GM12878 (cell line): ENCODE measurements at regions not wholly inside any gene's neighbourhood (a gene's known extent, or its start where the extent isn't known, plus 50 kb on each side); places are given as distances from the start of the nearest gene placed in this dataset.

Experiments
- ATAC-seq: fragments of 200-7000 bp; cut with Tn5 transposase; 3 replicates; pipeline ENCODE4 v1.9.1; 2020; ENCODE audit warnings: mild to moderate bottlenecking, moderate library complexity
- BruUV-seq: library from RNA; stranded (reverse); fragments of 400-500 nt; replicated peaks from 2 replicates; lab custom pipeline; 2021; lab: Mats Ljungman, UMichigan
- CTCF ChIA-PET: fragments of 300-600 bp; sonication (Branson Sonifier 250); formaldehyde crosslinking; extraction: SDS; loops from one replicate; lab custom pipeline; 2021; ENCODE audit warnings: inconsistent platforms; lab: Yijun Ruan, JAX
- POLR2A ChIA-PET: fragments of 350-600 bp; formaldehyde crosslinking; extraction: SDS; loops from one replicate; lab custom pipeline; 2021; ENCODE audit warnings: inconsistent platforms; lab: Charles Lee
- RAD21 ChIA-PET: fragments of 300-600 bp; sonication (Branson Sonifier 250); formaldehyde crosslinking; loops from one replicate; lab custom pipeline; 2023; ENCODE audit warnings: antibody characterized with exemption; ENCODE audit not compliant: unreplicated experiment; lab: Charles Lee
- SMC1A ChIA-PET: fragments of 300-600 bp; sonication (Branson Sonifier 250); formaldehyde crosslinking; loops from one replicate; lab custom pipeline; 2023; ENCODE audit not compliant: unreplicated experiment, uncharacterized antibody; lab: Charles Lee
- DNase-seq: peaks from one replicate; pipeline ENCODE4 v3.0.0-alpha.2; 2011; ENCODE audit warnings: low read depth, low spot score
- FAIRE-seq: peaks from 3 replicates; lab custom pipeline; 2011; peaks lifted over from hg19 to GRCh38; lab: Jason Lieb, UNC
- H2AFZ ChIP-seq: 2 replicates; pipeline ENCODE4 v1.6.0; 2011; ENCODE audit warnings: low read depth, low read length, control low read depth; ENCODE audit not compliant: control insufficient read depth
- H3K27ac ChIP-seq: 2 replicates; pipeline ENCODE4 v1.5.1; 2011; ENCODE audit warnings: control low read depth; ENCODE audit not compliant: control insufficient read depth, insufficient read depth
- H3K27me3 ChIP-seq, 2 experiments: replicated peaks in 1 of 2; 2 replicates each; pipeline versions ENCODE4 v1.6.0 to v1.6.1; 2011; ENCODE audit warnings: low read length in 1 of 2; ENCODE audit not compliant: control insufficient read depth in 2 of 2, insufficient read depth in 2 of 2
- H3K36me3 ChIP-seq, 2 experiments: 2 replicates each; pipeline ENCODE4 v1.5.1; 2011; ENCODE audit warnings: low read length in 1 of 2; ENCODE audit not compliant: control insufficient read depth in 2 of 2, insufficient read depth in 2 of 2
- H3K4me1 ChIP-seq: 2 replicates; pipeline ENCODE4 v1.6.1; 2011; ENCODE audit warnings: mild to moderate bottlenecking, low read length, moderate library complexity, mixed read lengths; ENCODE audit not compliant: control insufficient read depth, insufficient read depth
- H3K4me2 ChIP-seq: 2 replicates; pipeline ENCODE4 v1.6.0; 2011; ENCODE audit warnings: control low read depth; ENCODE audit not compliant: control insufficient read depth, insufficient read depth
- H3K4me3 ChIP-seq: fragments of 200-600 bp; sonication (generic); 2 replicates; pipeline ENCODE4 v1.5.1; 2016
- H3K79me2 ChIP-seq: 2 replicates; pipeline ENCODE4 v1.6.0; 2011; ENCODE audit warnings: low read length; ENCODE audit not compliant: control insufficient read depth, insufficient read depth
- H3K9ac ChIP-seq: 2 replicates; pipeline ENCODE4 v1.8.0; 2011; ENCODE audit warnings: low read length, control low read depth, mixed read lengths; ENCODE audit not compliant: control insufficient read depth, insufficient read depth
- H3K9me3 ChIP-seq: replicated peaks from 3 replicates; pipeline ENCODE4 v1.5.1; 2011; ENCODE audit warnings: mild to moderate bottlenecking, low read length; ENCODE audit not compliant: control insufficient read depth, insufficient read depth
- H4K20me1 ChIP-seq: 2 replicates; pipeline ENCODE4 v1.6.0; 2011; ENCODE audit not compliant: control insufficient read depth, insufficient read depth
- BACH1 ChIP-seq: fragments of 450-650 bp; IDR thresholded peaks from 2 replicates; pipeline ENCODE4 v1.6.1; 2017; ENCODE audit warnings: mild to moderate bottlenecking, borderline replicate concordance
- CBFB ChIP-seq: IDR thresholded peaks from 2 replicates; pipeline ENCODE4 v1.6.1; 2016; ENCODE audit warnings: antibody characterized with exemption, low read depth
- CBX3 ChIP-seq: fragments of 200-600 bp; sonication (generic); IDR thresholded peaks from 2 replicates; pipeline ENCODE4 v1.6.1; 2016; ENCODE audit warnings: low read depth, borderline replicate concordance
- CEBPB ChIP-seq, 2 experiments: fragments of 150-350 bp in 1 of 2; IDR thresholded peaks; 2 replicates each; pipeline ENCODE4 v1.6.1; 2012 to 2014; ENCODE audit warnings: low read depth in 2 of 2, low read length in 2 of 2, borderline replicate concordance in 1 of 2, inconsistent platforms in 1 of 2
- DPF2 ChIP-seq: fragments of 450-650 bp; IDR thresholded peaks from 2 replicates; pipeline ENCODE4 v1.6.1; 2017; ENCODE audit warnings: mild to moderate bottlenecking
- FOXM1 ChIP-seq: IDR thresholded peaks from 2 replicates; pipeline ENCODE4 v1.6.1; 2012; ENCODE audit warnings: low read depth, mild to moderate bottlenecking, inconsistent platforms, low read length, moderate library complexity
- NFIC ChIP-seq: IDR thresholded peaks from 2 replicates; pipeline ENCODE4 v1.6.1; 2012; ENCODE audit warnings: low read depth, mild to moderate bottlenecking, inconsistent platforms, low read length, moderate library complexity
- SREBF2 ChIP-seq: IDR thresholded peaks from 2 replicates; pipeline ENCODE4 v1.6.1; 2012; ENCODE audit warnings: mild to moderate bottlenecking, low read length
- STAT3 ChIP-seq: IDR thresholded peaks from 2 replicates; pipeline ENCODE4 v1.6.1; 2011; ENCODE audit warnings: low read depth, low read length, improper control_type of control experiment
- TCF7 ChIP-seq: IDR thresholded peaks from 2 replicates; pipeline ENCODE4 v1.6.1; 2014; ENCODE audit warnings: antibody characterized with exemption, borderline replicate concordance
- YBX1 ChIP-seq: fragments of 450-650 bp; IDR thresholded peaks from 2 replicates; pipeline ENCODE4 v1.6.1; 2016; ENCODE audit warnings: antibody characterized with exemption
- WGBS: methylation state at CpG from one replicate; pipeline ENCODE4 v1.1.6; 2016; ENCODE audit warnings: low lambda C conversion rate; ENCODE audit not compliant: insufficient replicate concordance, insufficient coverage; ENCODE audit errors: missing lambda C conversion rate; 5-methylcytosine and 5-hydroxymethylcytosine counted together
- in situ Hi-C: fragments of 300-500 bp; cut with MboI; formaldehyde crosslinking; loops from 9 replicates; pipeline ENCODE4 v1.14.3; 2018; ENCODE audit warnings: mixed read lengths
- intact Hi-C: fragments of 100-400 bp; cut with micrococcal nuclease; formaldehyde crosslinking; loops from one replicate; pipeline ENCODE4 v1.14.2; 2022; ENCODE audit not compliant: unreplicated experiment
- TF ChIP-seq, protein P1 (sequence below): IDR thresholded peaks from 2 replicates; pipeline ENCODE4 v1.6.1; 2012; ENCODE audit warnings: low read depth, low read length, improper control_type of control experiment
- TF ChIP-seq, protein P2 (sequence below): fragments of 450-650 bp; IDR thresholded peaks from 2 replicates; pipeline ENCODE4 v1.6.1; 2016; ENCODE audit warnings: mild to moderate bottlenecking
- TF ChIP-seq, protein P3 (sequence below): fragments of 450-650 bp; IDR thresholded peaks from 2 replicates; pipeline ENCODE4 v1.6.1; 2018; ENCODE audit warnings: borderline replicate concordance, mild to moderate bottlenecking; ENCODE audit not compliant: partially characterized antibody

DNA sequence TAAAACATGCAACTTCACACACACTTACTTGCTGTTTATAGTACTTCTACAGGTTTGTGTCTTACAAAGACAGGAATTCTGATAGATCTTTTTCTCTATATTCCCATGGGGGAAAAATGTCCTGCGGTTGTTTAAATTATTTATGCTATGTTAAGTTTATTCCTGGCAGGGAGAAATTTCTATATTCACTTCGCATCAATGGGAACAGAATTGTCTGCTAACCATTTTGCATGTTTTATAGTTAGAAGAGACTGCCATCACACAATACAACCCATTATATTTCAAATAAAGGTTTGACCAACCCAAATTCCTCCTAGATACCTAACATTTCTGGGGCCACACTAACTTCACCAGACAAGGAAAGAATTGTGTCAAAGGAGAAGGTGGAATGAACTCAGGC is 110.0 kb upstream of the PRR16 start:
- ChIA-PET SMC1A (no interaction called here), CTCF (interaction anchor here (0.8 kb wide), 1 partner anchor 104 kb away, joined by 3 read pairs; no protein-coding TSS in a partner anchor), RAD21 (no interaction called here), POLR2A (no interaction called here)
- H3K4me3 ChIP-seq, result no peak overlapping the region
- intact Hi-C loops, result no loop called here
- no peaks in the 10 kb centered on the region for H3K36me3 ChIP-seq
- DNase-seq (no peak), ATAC-seq (no peak), FAIRE-seq (no peak)
- no peak overlapping the region for H3K27ac ChIP-seq
- no peaks in the 10 kb centered on the region for H3K79me2 ChIP-seq
- no peaks in the 10 kb centered on the region for H3K27me3 ChIP-seq
- H3K4me2 ChIP-seq, result no peak overlapping the region
- no peaks in the 10 kb centered on the region for H3K4me1 ChIP-seq
- BruUV-seq, result no TSS peak
- WGBS, result 71% methylated on average over 2 of the region's 2 CpGs
- no peaks in the 10 kb centered on the region for H3K9me3 ChIP-seq
- no peak overlapping the region for H2AFZ ChIP-seq
- H4K20me1 ChIP-seq, result no peaks in the 10 kb centered on the region
- in situ Hi-C loops, result no loop called here
- H3K9ac ChIP-seq, result no peak overlapping the region
- TF ChIP-seq CBFB, result no peak
- no peak for TF ChIP-seq SREBF2
- no peak for TF ChIP-seq CBX3
- no peak for TF ChIP-seq NFIC
- no peak for TF ChIP-seq CEBPB (IDR thresholded peaks at IDR 0.05; ENCODE audit: borderline replicate concordance in 1 of 2, low read depth in 2 of 2, low read length in 2 of 2)
- no peak for TF ChIP-seq YBX1
- TF ChIP-seq STAT3, result no peak
- TF ChIP-seq, protein P1, sequence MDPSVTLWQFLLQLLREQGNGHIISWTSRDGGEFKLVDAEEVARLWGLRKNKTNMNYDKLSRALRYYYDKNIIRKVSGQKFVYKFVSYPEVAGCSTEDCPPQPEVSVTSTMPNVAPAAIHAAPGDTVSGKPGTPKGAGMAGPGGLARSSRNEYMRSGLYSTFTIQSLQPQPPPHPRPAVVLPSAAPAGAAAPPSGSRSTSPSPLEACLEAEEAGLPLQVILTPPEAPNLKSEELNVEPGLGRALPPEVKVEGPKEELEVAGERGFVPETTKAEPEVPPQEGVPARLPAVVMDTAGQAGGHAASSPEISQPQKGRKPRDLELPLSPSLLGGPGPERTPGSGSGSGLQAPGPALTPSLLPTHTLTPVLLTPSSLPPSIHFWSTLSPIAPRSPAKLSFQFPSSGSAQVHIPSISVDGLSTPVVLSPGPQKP, result no peak
- TF ChIP-seq, all 136 proteins: peak for 0

DNA sequence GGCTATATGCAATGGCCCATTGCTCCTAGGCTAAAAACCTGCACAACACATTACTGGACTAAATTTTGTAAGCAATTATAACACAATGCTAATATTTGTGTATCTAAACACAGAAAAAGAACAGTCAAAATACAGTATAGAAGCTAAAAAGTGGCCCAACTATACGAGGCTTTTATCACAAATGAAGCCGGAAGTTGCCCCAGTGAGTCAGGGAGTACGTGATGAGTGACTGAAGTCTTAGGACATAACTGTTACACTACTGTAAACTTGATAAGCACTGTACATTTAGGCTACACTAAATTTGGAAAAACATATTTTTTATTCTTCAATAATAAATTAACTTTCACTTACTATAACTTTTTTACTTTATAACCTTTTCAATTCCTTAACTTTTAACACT is 105.2 kb upstream of the PRR16 start:
- ChIA-PET POLR2A (no interaction called here), RAD21 (no interaction called here), CTCF (no interaction called here), SMC1A (no interaction called here)
- H4K20me1 ChIP-seq, result no peaks in the 10 kb centered on the region
- no peaks in the 10 kb centered on the region for H3K27me3 ChIP-seq
- WGBS, result 52% methylated on average over 3 of the region's 3 CpGs
- in situ Hi-C loops, result no loop called here
- no peak for DNase-seq
- no peak overlapping the region for H3K4me2 ChIP-seq
- no peaks in the 10 kb centered on the region for H3K36me3 ChIP-seq
- H3K27ac ChIP-seq, result no peak overlapping the region
- no peak overlapping the region for H3K9ac ChIP-seq
- H3K4me3 ChIP-seq, result no peak overlapping the region
- ATAC-seq, result no peak
- H3K9me3 ChIP-seq, result no peaks in the 10 kb centered on the region
- no TSS peak for BruUV-seq
- no peak overlapping the region for H2AFZ ChIP-seq
- H3K4me1 ChIP-seq, result no peaks in the 10 kb centered on the region
- intact Hi-C loops, result no loop called here
- no peaks in the 10 kb centered on the region for H3K79me2 ChIP-seq
- no peak for FAIRE-seq
- TF ChIP-seq TCF7, result no peak
- TF ChIP-seq FOXM1, result no peak
- no peak for TF ChIP-seq BACH1
- TF ChIP-seq DPF2, result no peak
- TF ChIP-seq, protein P2, sequence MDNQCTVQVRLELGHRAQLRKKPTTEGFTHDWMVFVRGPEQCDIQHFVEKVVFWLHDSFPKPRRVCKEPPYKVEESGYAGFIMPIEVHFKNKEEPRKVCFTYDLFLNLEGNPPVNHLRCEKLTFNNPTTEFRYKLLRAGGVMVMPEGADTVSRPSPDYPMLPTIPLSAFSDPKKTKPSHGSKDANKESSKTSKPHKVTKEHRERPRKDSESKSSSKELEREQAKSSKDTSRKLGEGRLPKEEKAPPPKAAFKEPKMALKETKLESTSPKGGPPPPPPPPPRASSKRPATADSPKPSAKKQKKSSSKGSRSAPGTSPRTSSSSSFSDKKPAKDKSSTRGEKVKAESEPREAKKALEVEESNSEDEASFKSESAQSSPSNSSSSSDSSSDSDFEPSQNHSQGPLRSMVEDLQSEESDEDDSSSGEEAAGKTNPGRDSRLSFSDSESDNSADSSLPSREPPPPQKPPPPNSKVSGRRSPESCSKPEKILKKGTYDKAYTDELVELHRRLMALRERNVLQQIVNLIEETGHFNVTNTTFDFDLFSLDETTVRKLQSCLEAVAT, result no peak
- TF ChIP-seq, protein P3, sequence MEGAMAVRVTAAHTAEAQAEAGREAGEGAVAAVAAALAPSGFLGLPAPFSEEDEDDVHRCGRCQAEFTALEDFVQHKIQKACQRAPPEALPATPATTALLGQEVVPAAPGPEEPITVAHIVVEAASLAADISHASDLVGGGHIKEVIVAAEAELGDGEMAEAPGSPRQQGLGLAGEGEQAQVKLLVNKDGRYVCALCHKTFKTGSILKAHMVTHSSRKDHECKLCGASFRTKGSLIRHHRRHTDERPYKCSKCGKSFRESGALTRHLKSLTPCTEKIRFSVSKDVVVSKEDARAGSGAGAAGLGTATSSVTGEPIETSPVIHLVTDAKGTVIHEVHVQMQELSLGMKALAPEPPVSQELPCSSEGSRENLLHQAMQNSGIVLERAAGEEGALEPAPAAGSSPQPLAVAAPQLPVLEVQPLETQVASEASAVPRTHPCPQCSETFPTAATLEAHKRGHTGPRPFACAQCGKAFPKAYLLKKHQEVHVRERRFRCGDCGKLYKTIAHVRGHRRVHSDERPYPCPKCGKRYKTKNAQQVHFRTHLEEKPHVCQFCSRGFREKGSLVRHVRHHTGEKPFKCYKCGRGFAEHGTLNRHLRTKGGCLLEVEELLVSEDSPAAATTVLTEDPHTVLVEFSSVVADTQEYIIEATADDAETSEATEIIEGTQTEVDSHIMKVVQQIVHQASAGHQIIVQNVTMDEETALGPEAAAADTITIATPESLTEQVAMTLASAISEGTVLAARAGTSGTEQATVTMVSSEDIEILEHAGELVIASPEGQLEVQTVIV, result no peak
